ENCODE measurements at regions not wholly inside any gene's neighbourhood (a gene's known extent, or its start where the extent isn't known, plus 50 kb on each side); places are given as distances from the start of the nearest gene placed in this dataset.

GRCh38 chr9:78763424-78763823, 466.5 kb downstream of the PSAT1 start:
- DNase-seq = no peak

- DNase-seq = no peak
These were observed 468.9 kb downstream of the PSAT1 start for GRCh38 chr9:78765861-78766260.

GRCh38 chr9:78767490-78767889, 470.6 kb downstream of the PSAT1 start:
- no peak for DNase-seq

GRCh38 chr9:78769690-78770089, 472.8 kb downstream of the PSAT1 start:
- no peak for DNase-seq

- DNase-seq = no peak
These were observed 478.3 kb downstream of the PSAT1 start for GRCh38 chr9:78775211-78775610.

GRCh38 chr9:78775696-78776295, 478.9 kb downstream of the PSAT1 start:
- no peak for DNase-seq

GRCh38 chr9:78777747-78778146, 480.8 kb downstream of the PSAT1 start:
- no peak for DNase-seq

GRCh38 chr9:78778318-78778717, 481.4 kb downstream of the PSAT1 start:
- DNase-seq = no peak

GRCh38 chr9:78778861-78779374, 482.0 kb downstream of the PSAT1 start:
- DNase-seq = no peak

- DNase-seq = no peak
These were observed 484.8 kb downstream of the PSAT1 start for GRCh38 chr9:78781681-78782080.

GRCh38 chr9:78782234-78782633, 485.3 kb downstream of the PSAT1 start:
- DNase-seq = no peak

- DNase-seq = no peak
These were observed 485.9 kb downstream of the PSAT1 start for GRCh38 chr9:78782858-78783257.

GRCh38 chr9:78783743-78784142, 486.8 kb downstream of the PSAT1 start:
- no peak for DNase-seq

- no peak for DNase-seq
These were observed 489.9 kb downstream of the PSAT1 start for GRCh38 chr9:78786794-78787193.

- no peak for DNase-seq
These were observed 491.2 kb downstream of the PSAT1 start for GRCh38 chr9:78788101-78788500.

- no peak for DNase-seq
These were observed 494.9 kb downstream of the PSAT1 start for GRCh38 chr9:78791779-78792178.

GRCh38 chr9:78792745-78793144, 495.8 kb downstream of the PSAT1 start:
- no peak for DNase-seq

- DNase-seq = no peak
These were observed 508.8 kb downstream of the PSAT1 start for GRCh38 chr9:78805771-78806170.

- DNase-seq = no peak
These were observed 509.7 kb downstream of the PSAT1 start for GRCh38 chr9:78806492-78807160.

- DNase-seq = no peak
These were observed 510.4 kb downstream of the PSAT1 start for GRCh38 chr9:78807286-78807685.

- no peak for DNase-seq
These were observed 511.1 kb downstream of the PSAT1 start for GRCh38 chr9:78808048-78808447.

GRCh38 chr9:78811622-78812276, 514.8 kb downstream of the PSAT1 start:
- no peak for DNase-seq

GRCh38 chr9:78812665-78813064, 515.7 kb downstream of the PSAT1 start:
- no peak for DNase-seq

- DNase-seq = no peak
These were observed 516.8 kb downstream of the PSAT1 start for GRCh38 chr9:78813602-78814180.

Data from NCI-H774 (cell line).